H1 (cell line): ENCODE measurements at regions not wholly inside any gene's neighbourhood (a gene's known extent, or its start where the extent isn't known, plus 50 kb on each side); places are given as distances from the start of the nearest gene placed in this dataset.

ENCODE experiments used
- JUN ChIP-seq: IDR thresholded peaks from 2 replicates; pipeline ENCODE4 v1.6.1; 2011; ENCODE audit warnings: low read depth, mild to moderate bottlenecking, improper control_type of control experiment, low read length
- NANOG ChIP-seq: IDR thresholded peaks from 2 replicates; pipeline ENCODE4 v1.6.1; 2011; ENCODE audit warnings: low read length, low read depth, mild to moderate bottlenecking, inconsistent platforms; ENCODE audit not compliant: insufficient read depth, poor library complexity, severe bottlenecking

DNA sequence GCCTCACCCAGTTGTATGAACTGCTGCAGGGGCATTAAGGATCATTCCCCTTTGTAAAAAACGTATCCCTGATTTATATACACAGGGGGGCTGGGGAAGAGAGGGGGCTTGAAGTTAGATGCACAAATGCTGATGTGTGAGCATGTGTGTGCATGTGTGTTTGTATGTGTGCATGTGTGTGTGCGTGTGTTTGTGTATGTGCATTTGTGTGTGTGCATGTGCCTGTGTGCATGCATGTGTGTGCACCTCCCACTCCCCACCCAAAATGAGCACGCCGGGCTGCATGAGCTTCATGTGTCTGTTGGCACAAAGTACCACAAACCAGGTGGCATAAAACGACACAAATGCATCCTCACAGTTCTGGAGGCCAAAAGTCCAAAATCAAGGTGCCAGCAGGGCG lies 1315.2 kb downstream of the TBC1D22A start (continued):
- TF ChIP-seq JUN, result no peak
- no peak for TF ChIP-seq NANOG
